ENCODE measurements at regions not wholly inside any gene's neighbourhood (a gene's known extent, or its start where the extent isn't known, plus 50 kb on each side); places are given as distances from the start of the nearest gene placed in this dataset.

GRCh38 chr15:96253006-96253747, 77.3 kb upstream of the NR2F2 start:
- DNase-seq (ENCODE audit: low read depth) = no peak

- DNase-seq (ENCODE audit: low read depth) = no peak
These were observed 76.3 kb upstream of the NR2F2 start for GRCh38 chr15:96254173-96254572.

GRCh38 chr15:96255599-96255998, 74.9 kb upstream of the NR2F2 start:
- no peak for DNase-seq (ENCODE audit: low read depth)

- no peak for DNase-seq (ENCODE audit: low read depth)
These were observed 68.9 kb upstream of the NR2F2 start for GRCh38 chr15:96261575-96262034.

GRCh38 chr15:96262097-96262496, 68.4 kb upstream of the NR2F2 start:
- DNase-seq (ENCODE audit: low read depth) = no peak

- no peak for DNase-seq (ENCODE audit: low read depth)
These were observed 67.7 kb upstream of the NR2F2 start for GRCh38 chr15:96262549-96263489.

GRCh38 chr15:96264351-96264798, 66.1 kb upstream of the NR2F2 start:
- no peak for DNase-seq (ENCODE audit: low read depth)

- DNase-seq (ENCODE audit: low read depth) = no peak
These were observed 65.5 kb upstream of the NR2F2 start for GRCh38 chr15:96264801-96265515.

- no peak for DNase-seq (ENCODE audit: low read depth)
These were observed 64.0 kb upstream of the NR2F2 start for GRCh38 chr15:96266456-96266855.

GRCh38 chr15:96267463-96267862, 63.0 kb upstream of the NR2F2 start:
- DNase-seq (ENCODE audit: low read depth) = no peak

- DNase-seq (ENCODE audit: low read depth) = no peak
These were observed 61.9 kb upstream of the NR2F2 start for GRCh38 chr15:96268442-96269204.

GRCh38 chr15:96270581-96271172, 59.8 kb upstream of the NR2F2 start:
- DNase-seq (ENCODE audit: low read depth) = no peak

- no peak for DNase-seq (ENCODE audit: low read depth)
These were observed 58.1 kb upstream of the NR2F2 start for GRCh38 chr15:96272427-96272826.

- no peak for DNase-seq (ENCODE audit: low read depth)
These were observed 57.0 kb upstream of the NR2F2 start for GRCh38 chr15:96273317-96274086.

- no peak for DNase-seq (ENCODE audit: low read depth)
These were observed 56.4 kb upstream of the NR2F2 start for GRCh38 chr15:96274087-96274440.

- no peak for DNase-seq (ENCODE audit: low read depth)
These were observed 55.8 kb upstream of the NR2F2 start for GRCh38 chr15:96274698-96275097.

GRCh38 chr15:96276438-96277210, 53.9 kb upstream of the NR2F2 start:
- DNase-seq (ENCODE audit: low read depth) = no peak

Measured in T follicular helper cell (primary cell).